ENCODE measurements at regions not wholly inside any gene's neighbourhood (a gene's known extent, or its start where the extent isn't known, plus 50 kb on each side); places are given as distances from the start of the nearest gene placed in this dataset.

GRCh38 chr4:156185514-156186055 is 231.9 kb upstream of the CTSO start:
- no peaks in the 10 kb centered on the region for H3K27me3 ChIP-seq
- H3K4me3 ChIP-seq: no peak overlapping the region
- no peaks in the 10 kb centered on the region for H3K36me3 ChIP-seq
- DNase-seq (ENCODE audit: low spot score in 2 of 2): no peak
- WGBS: 92% methylated on average over 4 of the region's 4 CpGs
- H3K4me1 ChIP-seq: no peaks in the 10 kb centered on the region
- no peak for TF ChIP-seq EP300 (IDR thresholded peaks at IDR 0.05)
- TF ChIP-seq POLR2A (IDR thresholded peaks at IDR 0.05): no peak
- TF ChIP-seq, protein P1, sequence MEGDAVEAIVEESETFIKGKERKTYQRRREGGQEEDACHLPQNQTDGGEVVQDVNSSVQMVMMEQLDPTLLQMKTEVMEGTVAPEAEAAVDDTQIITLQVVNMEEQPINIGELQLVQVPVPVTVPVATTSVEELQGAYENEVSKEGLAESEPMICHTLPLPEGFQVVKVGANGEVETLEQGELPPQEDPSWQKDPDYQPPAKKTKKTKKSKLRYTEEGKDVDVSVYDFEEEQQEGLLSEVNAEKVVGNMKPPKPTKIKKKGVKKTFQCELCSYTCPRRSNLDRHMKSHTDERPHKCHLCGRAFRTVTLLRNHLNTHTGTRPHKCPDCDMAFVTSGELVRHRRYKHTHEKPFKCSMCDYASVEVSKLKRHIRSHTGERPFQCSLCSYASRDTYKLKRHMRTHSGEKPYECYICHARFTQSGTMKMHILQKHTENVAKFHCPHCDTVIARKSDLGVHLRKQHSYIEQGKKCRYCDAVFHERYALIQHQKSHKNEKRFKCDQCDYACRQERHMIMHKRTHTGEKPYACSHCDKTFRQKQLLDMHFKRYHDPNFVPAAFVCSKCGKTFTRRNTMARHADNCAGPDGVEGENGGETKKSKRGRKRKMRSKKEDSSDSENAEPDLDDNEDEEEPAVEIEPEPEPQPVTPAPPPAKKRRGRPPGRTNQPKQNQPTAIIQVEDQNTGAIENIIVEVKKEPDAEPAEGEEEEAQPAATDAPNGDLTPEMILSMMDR (IDR thresholded peaks at IDR 0.05): no peak
- TF ChIP-seq POLR2AphosphoS5 (IDR thresholded peaks at IDR 0.05): no peak
- H3K27ac ChIP-seq: no peak overlapping the region
- H3K9me3 ChIP-seq: no peaks in the 10 kb centered on the region

GRCh38 chr4:156182269-156182668 is 228.6 kb upstream of the CTSO start:
- Histone ChIP-seq H3K36me3 (no peaks in the 10 kb centered on the region), H3K9me3 (no peaks in the 10 kb centered on the region), H3K27ac (no peak overlapping the region), H3K4me1 (no peaks in the 10 kb centered on the region), H3K27me3 (no peaks in the 10 kb centered on the region), H3K4me3 (no peak overlapping the region)
- TF ChIP-seq POLR2AphosphoS5 (IDR thresholded peaks at IDR 0.05): no peak
- no peak for TF ChIP-seq EP300 (IDR thresholded peaks at IDR 0.05)
- TF ChIP-seq, protein P1 (IDR thresholded peaks at IDR 0.05): no peak
- no peak for TF ChIP-seq POLR2A (IDR thresholded peaks at IDR 0.05)
- 23% methylated on average over 1 of the region's 1 CpG for WGBS
- DNase-seq (ENCODE audit: low spot score in 2 of 2): no peak

DNA sequence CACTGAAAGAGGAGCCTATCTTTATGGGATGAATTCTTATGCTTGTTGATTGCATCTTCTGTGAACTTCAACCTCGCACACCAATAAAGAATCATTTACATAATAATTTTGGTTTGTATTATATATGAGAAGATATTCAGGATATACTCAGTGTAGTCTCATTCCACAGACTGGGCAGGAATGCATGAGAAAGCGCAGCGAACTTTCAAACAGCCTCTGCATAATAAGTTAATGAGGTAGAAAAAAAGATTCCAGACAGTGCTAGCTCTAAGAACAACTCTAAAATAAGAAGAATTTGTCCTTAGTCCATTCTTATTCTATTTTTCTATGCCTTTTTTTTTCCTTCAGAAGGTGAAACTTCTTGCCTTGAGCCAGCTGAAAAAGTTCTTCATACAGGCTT is 224.3 kb upstream of the CTSO start:
- Histone ChIP-seq H3K27me3 (no peaks in the 10 kb centered on the region), H3K4me1 (no peaks in the 10 kb centered on the region), H3K36me3 (no peaks in the 10 kb centered on the region), H3K4me3 (no peak overlapping the region), H3K9me3 (no peaks in the 10 kb centered on the region), H3K27ac (no peak overlapping the region)
- TF ChIP-seq POLR2AphosphoS5 (IDR thresholded peaks at IDR 0.05) (no peak), EP300 (IDR thresholded peaks at IDR 0.05) (no peak), POLR2A (IDR thresholded peaks at IDR 0.05) (no peak)
- TF ChIP-seq, protein P1 (IDR thresholded peaks at IDR 0.05): no peak
- WGBS: 92% methylated on average over 3 of the region's 3 CpGs
- no peak for DNase-seq (ENCODE audit: low spot score in 2 of 2)

- H3K27me3 ChIP-seq: no peaks in the 10 kb centered on the region
- TF ChIP-seq, protein P1 (IDR thresholded peaks at IDR 0.05): no peak
- TF ChIP-seq POLR2A (IDR thresholded peaks at IDR 0.05): no peak
- H3K9me3 ChIP-seq: no peaks in the 10 kb centered on the region
- H3K36me3 ChIP-seq: no peaks in the 10 kb centered on the region
- H3K4me3 ChIP-seq: no peak overlapping the region
- WGBS: 73% methylated on average over 3 of the region's 3 CpGs
- H3K4me1 ChIP-seq: no peaks in the 10 kb centered on the region
- no peak overlapping the region for H3K27ac ChIP-seq
- no peak for DNase-seq (ENCODE audit: low spot score in 2 of 2)
Measured at GRCh38 chr4:156176896-156177295, 223.2 kb upstream of the CTSO start.

DNA sequence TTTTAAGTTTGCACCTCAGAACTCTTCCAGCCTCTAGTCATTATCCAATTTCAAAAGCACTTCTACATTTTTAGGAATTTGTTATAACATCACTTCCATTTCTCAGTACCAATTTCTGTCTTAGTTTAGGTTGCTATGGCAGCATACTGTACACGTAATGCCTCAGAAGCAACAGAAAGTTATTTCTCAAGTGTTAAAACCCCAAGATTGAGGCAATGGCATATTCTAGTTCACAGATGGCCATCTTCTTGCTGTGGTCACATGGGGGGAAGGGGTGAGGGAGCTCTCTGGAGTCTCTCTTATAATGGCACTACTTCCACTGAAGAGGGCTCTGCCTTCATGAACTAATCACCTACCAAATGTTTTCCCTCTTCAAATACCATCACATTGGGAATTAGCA is 220.3 kb upstream of the CTSO start:
- Histone ChIP-seq H3K27me3 (no peaks in the 10 kb centered on the region), H3K36me3 (no peaks in the 10 kb centered on the region), H3K9me3 (no peaks in the 10 kb centered on the region), H3K4me3 (no peak overlapping the region), H3K4me1 (peaks cover 4% of the 10 kb centered on the region), H3K27ac (no peak overlapping the region)
- TF ChIP-seq EP300 (IDR thresholded peaks at IDR 0.05) (no peak), POLR2AphosphoS5 (IDR thresholded peaks at IDR 0.05) (no peak), POLR2A (IDR thresholded peaks at IDR 0.05) (no peak)
- TF ChIP-seq, protein P1 (IDR thresholded peaks at IDR 0.05): no peak
- DNase-seq (ENCODE audit: low spot score in 2 of 2): no peak
- 85% methylated on average over 1 of the region's 1 CpG for WGBS

Data from suprapubic skin (tissue), 4 donors.